ENCODE measurements at regions not wholly inside any gene's neighbourhood (a gene's known extent, or its start where the extent isn't known, plus 50 kb on each side); places are given as distances from the start of the nearest gene placed in this dataset.

DNA sequence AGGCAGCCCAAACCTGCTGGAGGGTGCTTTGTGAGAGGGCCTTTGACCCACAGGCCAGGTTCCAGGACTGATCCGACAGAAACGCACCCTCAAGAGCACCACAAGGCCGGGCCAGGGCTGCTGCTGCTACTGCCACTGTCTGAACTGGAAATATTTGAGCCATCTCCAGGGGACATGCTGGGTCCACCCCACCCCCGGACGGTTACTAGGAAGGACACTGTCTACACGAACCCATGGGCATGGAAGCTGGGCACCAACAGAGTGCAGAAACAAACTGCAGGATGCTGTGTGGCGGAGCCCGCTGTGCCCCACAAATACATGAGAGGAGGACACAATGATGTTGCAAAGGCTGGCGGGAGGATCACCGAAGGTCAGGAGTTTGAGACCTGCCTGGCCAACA lies 283.7 kb downstream of the CTTN start:
- no peak for DNase-seq

DNA sequence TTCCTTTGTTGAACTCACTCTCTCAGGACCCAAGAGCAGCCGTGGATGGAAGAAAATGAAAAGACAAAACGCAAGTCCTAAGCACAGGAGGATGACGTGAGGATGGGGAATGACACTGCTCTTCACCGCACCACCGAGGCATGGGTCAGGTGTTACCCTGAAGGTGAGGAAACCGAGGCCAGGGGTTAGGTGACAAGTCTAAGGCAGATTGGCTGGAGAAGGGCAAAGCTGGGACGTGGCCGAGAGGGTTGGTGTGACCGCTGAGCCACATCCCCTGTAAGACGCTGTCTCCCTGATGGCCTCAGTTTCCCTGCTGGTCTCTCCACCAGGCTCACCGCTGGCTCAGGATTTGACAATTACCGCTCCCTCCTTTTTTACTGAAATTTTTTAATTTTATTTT lies 284.4 kb downstream of the CTTN start:
- DNase-seq = no peak

DNA sequence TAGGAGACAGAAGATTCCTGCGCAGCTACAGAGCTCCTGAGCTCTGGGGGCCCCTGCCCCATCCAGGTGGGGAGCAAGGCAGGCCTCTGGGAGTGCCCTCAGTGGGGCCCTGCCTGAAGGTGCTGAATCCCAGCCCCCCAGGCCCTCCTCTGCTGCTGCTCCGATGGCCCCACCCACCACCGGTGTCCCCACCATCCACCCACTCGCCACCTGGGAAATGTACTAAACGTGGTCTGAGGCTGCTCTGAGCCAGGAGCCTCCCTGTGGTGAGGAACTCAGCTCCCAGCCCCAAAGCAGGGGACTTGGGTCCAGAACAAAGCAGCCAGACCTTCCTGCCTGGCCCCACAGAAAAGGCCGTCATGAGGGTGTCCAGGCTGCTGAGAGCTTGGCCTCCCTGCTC lies 289.4 kb downstream of the CTTN start:
- no peak for DNase-seq

GRCh38 chr11:70688142-70688541 lies 289.8 kb downstream of the CTTN start:
- no peak for DNase-seq

DNA sequence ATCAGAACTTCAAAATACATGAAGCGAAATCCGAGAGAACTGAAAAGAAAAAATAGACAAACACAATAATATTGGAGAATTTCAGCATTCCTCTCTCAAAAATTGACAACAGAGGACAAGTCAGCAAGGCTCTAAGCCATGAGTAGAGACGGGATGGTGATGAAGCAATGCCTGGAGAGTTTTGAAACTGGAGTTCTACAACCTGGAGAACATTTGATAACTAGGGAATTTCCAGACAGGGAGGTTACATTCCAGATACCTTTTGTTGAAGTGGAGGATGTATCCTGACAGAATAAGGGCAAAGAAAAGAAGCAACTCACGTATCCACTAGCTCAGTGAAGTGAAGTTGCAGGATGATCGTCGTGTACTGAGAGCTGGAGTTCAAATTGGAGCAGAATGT lies 291.4 kb downstream of the CTTN start:
- DNase-seq = no peak

GRCh38 chr11:70692131-70692530 lies 293.8 kb downstream of the CTTN start:
- no peak for DNase-seq

GRCh38 chr11:70694371-70694770 lies 296.0 kb downstream of the CTTN start:
- DNase-seq = no peak

DNA sequence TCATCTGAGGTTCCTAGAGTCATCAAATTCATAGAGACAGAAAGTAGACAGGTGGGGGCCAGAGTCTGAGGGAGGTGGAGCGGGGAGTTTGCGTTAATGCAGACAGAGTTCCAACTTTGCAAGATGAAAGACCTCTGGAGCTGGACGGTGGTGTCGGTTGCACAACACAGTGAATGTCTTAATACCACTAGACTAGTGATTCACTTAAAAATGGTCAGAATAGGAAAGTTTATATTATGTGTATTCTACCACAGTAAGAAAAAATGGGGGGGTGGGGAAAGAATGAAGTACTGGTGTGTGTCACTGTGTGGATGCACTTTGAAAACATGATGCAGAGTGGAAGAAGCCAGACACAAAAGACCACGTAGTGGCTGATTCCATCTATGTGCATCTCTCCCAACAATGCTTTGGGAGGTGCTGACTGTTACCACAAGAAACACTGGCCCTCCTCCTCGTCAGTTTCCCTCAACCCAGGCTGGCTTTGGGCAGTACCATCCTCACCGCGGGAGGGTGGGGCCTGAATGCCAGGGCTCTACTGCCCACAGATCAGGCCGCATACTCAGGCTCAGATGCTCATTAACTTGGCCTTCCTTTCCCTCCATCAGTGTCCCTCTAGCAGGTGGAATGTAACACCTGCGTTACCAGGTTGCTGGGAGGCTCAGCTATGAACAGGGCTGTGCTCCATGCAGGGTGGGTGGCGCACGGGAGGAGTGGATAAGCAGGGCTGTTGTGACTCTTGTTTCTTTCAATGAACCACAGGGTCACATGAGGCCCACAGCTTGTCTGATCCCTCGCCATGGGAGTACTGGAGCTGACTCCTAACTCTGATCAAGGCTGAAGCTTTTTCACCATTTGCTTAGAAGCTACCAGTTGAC lies 297.0 kb downstream of the CTTN start:
- DNase-seq = no peak

- DNase-seq = no peak
Observed at GRCh38 chr11:70696076-70696475, 297.7 kb downstream of the CTTN start.

DNA sequence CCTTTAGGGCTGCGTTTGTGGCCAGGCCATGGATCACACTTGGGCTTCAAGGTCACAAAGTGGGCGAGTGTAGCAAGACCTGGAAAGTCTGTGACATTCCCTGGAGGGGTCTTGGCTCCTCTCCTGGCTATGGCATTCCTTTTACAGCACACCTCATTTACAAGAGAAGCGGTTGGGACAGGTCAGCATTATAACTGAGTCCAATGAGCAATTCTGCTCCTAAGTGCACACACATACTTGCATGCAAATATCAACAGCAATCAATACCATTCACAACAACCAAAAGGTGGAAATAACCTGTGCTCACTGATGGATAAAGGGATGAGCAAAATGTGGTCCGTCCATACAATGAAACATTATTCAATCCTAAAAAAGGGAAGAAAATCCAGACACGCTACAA lies 298.2 kb downstream of the CTTN start:
- DNase-seq = no peak

DNA sequence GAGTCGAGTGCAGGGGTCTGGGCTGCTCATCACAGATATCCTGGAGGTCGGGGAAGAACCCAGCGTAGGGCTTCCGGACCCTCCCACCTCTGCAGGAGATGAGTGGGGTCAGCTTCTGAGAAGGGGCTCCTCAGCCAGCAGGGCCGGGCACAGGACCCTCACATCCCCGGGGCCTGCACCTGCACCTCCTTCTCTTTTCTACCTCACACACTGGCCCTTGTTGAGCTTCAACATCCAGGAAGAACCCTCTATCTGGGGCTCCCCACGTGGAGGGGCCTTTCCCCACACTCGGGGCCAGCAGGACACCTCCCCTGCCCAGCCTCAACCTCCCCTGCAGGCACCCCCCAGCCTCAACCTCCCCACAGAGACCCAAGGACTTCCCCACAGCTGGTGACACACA lies 299.4 kb downstream of the CTTN start:
- no peak for DNase-seq

DNA sequence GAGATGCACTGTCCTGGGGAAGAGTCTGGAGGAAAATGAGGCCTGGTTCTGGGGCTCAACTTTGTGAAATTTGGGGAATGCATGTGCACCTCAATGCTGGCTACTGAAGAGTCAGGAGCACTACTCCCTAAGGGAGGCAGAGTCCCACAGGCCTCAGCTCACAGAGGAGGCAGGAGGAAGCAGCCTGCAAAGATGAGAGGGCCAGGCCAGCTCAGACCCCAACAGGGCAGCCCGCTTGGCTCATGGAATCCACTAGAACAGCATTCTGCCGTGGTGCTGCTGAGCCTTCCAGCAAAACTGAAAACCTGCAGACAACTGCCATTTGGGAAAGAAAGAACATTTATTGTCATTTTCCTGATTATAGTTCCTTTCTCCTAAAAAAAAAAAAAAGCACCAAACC lies 300.5 kb downstream of the CTTN start:
- no peak for DNase-seq

- no peak for DNase-seq
Observed at GRCh38 chr11:70699294-70700221, 301.2 kb downstream of the CTTN start.

DNA sequence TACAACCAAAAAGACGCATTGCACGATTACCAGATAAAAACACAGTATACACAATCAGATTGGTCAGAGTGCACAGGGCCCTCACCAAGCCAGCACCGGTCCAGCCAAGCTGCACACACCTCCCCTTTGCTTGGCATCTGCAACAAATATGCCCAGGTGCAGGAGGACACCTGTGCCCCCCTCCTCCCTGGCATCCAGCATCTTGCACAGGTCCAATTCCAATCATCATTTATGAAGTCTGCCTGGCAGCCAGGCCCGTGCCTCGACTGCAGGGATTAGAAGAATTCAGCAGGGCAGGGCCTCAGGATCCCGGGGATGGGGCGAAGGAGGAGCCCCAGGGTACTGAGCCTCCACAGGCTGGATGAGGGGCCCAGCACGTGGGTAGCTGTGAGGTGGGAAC lies 302.1 kb downstream of the CTTN start:
- no peak for DNase-seq

GRCh38 chr11:70700871-70701270 lies 302.5 kb downstream of the CTTN start:
- DNase-seq = no peak

- DNase-seq = no peak
Observed at GRCh38 chr11:70702040-70702648, 303.8 kb downstream of the CTTN start.

DNA sequence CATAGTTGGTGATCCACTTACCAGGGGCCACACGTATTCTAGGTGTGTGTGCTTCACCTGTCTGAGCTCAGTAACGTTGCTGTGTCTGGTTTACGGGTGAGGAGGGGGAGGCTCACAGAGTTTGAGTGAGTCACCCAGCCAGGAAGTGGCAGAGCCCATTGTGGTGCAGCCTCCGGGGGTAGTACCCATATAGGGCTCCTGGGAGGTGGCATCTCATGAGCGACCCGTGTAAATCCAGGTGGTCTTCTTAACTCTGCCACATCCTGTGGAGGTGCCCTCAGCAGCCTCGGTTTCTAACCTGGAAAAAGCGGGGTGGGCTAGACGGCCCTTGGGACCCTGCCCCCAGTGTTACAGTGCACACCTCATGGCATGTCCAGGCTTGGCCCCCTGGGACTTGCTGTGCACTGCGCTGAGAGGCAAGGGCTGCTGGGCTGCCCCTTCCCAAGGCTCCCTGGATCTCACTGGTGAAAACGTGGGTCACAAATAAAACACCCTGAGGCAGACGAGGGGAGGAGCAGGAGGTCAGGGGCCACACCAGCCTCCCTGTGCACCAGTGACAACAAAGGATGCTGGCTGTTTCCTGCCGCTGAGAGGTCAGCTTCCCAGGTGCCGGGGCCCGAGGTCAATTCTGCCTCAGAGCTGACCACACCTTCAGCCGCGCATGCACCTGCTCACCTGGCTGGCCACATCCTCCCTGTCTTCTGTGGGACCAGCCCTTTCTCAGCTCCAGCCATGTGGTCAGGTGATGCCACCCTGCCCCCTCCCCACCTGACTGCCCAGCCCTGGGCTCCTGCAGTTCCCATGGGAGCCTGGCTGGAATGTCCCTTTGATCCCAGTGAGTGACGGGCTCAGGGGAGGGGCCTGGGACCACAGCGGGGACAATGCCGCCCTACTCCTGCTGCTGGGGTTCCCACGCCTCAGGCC lies 305.1 kb downstream of the CTTN start:
- no peak for DNase-seq

DNA sequence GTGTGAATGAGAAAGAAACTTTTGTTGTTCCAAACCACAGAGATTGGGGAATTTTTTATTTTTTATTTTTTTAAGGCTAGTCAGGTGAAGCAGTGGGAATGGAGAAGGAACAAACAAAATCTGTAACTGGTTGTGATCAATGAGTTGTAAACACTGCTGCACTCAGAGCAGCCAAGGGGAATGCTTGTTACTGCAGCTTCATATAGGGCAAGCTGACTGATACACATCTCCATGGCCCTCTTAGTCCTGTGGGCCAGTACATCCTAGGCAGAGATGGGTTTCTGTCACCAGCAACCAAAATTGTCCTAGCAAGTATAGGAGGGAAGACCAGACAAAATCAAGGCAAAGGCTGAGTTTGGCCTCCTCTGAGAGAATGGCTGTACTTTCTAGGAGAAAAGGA lies 306.8 kb downstream of the CTTN start:
- DNase-seq = no peak

GRCh38 chr11:70705930-70706329 lies 307.6 kb downstream of the CTTN start:
- DNase-seq = no peak

DNA sequence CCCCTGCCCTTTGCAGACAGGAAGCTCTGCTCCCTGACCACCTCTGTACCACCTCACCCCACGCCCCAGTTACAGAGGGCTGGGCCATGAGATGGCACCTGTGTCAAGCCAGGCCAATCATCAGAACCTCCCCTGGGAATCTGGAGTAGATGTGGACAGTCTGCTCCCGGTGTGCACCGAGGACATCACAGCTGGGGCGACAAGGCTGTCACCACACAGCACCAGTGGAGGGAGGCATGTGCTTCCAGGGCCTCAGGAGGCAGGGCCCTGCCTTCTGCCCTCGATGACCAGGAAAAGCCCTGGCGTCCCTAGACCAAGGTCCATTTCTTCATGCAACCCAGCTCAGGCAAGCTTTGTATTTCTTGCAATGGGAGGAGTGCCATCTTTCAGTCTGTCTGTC lies 309.5 kb downstream of the CTTN start:
- DNase-seq = no peak

DNA sequence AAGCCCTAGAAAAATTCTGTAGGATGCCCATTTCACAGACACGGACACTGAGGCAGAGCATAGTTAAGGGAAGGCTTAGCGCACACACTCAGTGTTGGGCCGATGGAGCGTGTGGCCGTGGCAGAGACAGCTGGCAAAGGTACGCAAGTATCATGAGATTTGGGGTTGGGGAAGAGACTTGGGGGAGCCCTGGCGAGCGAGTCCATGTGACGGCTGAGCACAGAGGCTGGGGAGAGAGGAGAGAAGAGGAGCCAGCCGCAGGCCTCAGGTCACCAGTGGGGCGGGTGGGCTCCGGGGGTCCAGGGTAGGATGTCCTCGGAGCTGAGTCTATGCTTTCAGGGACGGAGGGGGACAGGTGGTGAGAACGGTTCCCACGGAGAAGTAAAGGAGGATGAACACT lies 311.3 kb downstream of the CTTN start:
- no peak for DNase-seq

- no peak for DNase-seq
Observed at GRCh38 chr11:70710192-70710591, 311.9 kb downstream of the CTTN start.
